Hepatocyte (in vitro differentiated cells): ENCODE measurements at regions not wholly inside any gene's neighbourhood (a gene's known extent, or its start where the extent isn't known, plus 50 kb on each side); places are given as distances from the start of the nearest gene placed in this dataset.

Experiments used
- DNase-seq: peaks from one replicate; pipeline ENCODE4 v3.0.0-alpha.2; 2016; ENCODE audit warnings: low spot score
- H2AFZ ChIP-seq: fragments of 200-600 bp; sonication (generic); 2 replicates; pipeline ENCODE4 v1.6.0; 2016; ENCODE audit warnings: antibody characterized with exemption, mild to moderate bottlenecking
- H3K27ac ChIP-seq: fragments of 200-600 bp; sonication (generic); 2 replicates; pipeline ENCODE4 v1.5.1; 2016; ENCODE audit warnings: mild to moderate bottlenecking
- H3K27me3 ChIP-seq: fragments of 200-600 bp; sonication (generic); 2 replicates; pipeline ENCODE4 v1.6.1; 2016
- H3K36me3 ChIP-seq: fragments of 200-600 bp; sonication (generic); replicated peaks from 2 replicates; pipeline ENCODE4 v1.5.1; 2016; ENCODE audit warnings: low read depth; ENCODE audit not compliant: insufficient read depth
- H3K4me1 ChIP-seq: fragments of 200-600 bp; sonication (generic); 2 replicates; pipeline ENCODE4 v1.5.1; 2016; ENCODE audit warnings: mild to moderate bottlenecking, moderate library complexity; ENCODE audit not compliant: insufficient read depth
- H3K4me2 ChIP-seq: fragments of 200-600 bp; sonication (generic); 2 replicates; pipeline ENCODE4 v1.6.0; 2016
- H3K4me3 ChIP-seq: fragments of 200-600 bp; sonication (generic); 2 replicates; pipeline ENCODE4 v1.5.1; 2016; ENCODE audit warnings: mild to moderate bottlenecking
- H3K79me2 ChIP-seq: fragments of 200-600 bp; sonication (generic); 2 replicates; pipeline ENCODE4 v1.6.0; 2017; ENCODE audit warnings: mild to moderate bottlenecking
- H3K9me2 ChIP-seq: fragments of 200-600 bp; sonication (generic); replicated peaks from 2 replicates; pipeline ENCODE4 v1.6.0; 2017; ENCODE audit warnings: mild to moderate bottlenecking; ENCODE audit not compliant: insufficient read depth
- H3K9me3 ChIP-seq: fragments of 200-600 bp; sonication (generic); 2 replicates; pipeline ENCODE4 v1.5.1; 2016; ENCODE audit warnings: low read depth, mild to moderate bottlenecking
- H4K20me1 ChIP-seq: fragments of 200-600 bp; sonication (generic); 2 replicates; pipeline ENCODE4 v1.6.0; 2016; ENCODE audit warnings: mild to moderate bottlenecking; ENCODE audit not compliant: insufficient read depth, poor library complexity, severe bottlenecking
- EZH2 ChIP-seq: fragments of 200-600 bp; sonication (generic); IDR thresholded peaks from 2 replicates; pipeline ENCODE4 v1.6.1; 2016; ENCODE audit warnings: antibody characterized with exemption, mild to moderate bottlenecking, borderline replicate concordance
- EZH2phosphoT487 ChIP-seq: fragments of 200-600 bp; sonication (generic); IDR thresholded peaks from one replicate; pipeline ENCODE4 v1.6.1; 2018; ENCODE audit warnings: antibody characterized with exemption, mild to moderate bottlenecking, low read depth, moderate library complexity; ENCODE audit not compliant: unreplicated experiment, severe bottlenecking
- WGBS: methylation state at CpG from one replicate; pipeline ENCODE4 v1.1.6; 2016; ENCODE audit warnings: low lambda C conversion rate; ENCODE audit errors: missing lambda C conversion rate; 5-methylcytosine and 5-hydroxymethylcytosine counted together
- TF ChIP-seq, protein P1 (sequence below): fragments of 200-600 bp; sonication (generic); IDR thresholded peaks from 2 replicates; pipeline ENCODE4 v1.5.1; 2016; ENCODE audit warnings: antibody characterized with exemption, mild to moderate bottlenecking; ENCODE audit not compliant: poor library complexity

DNA sequence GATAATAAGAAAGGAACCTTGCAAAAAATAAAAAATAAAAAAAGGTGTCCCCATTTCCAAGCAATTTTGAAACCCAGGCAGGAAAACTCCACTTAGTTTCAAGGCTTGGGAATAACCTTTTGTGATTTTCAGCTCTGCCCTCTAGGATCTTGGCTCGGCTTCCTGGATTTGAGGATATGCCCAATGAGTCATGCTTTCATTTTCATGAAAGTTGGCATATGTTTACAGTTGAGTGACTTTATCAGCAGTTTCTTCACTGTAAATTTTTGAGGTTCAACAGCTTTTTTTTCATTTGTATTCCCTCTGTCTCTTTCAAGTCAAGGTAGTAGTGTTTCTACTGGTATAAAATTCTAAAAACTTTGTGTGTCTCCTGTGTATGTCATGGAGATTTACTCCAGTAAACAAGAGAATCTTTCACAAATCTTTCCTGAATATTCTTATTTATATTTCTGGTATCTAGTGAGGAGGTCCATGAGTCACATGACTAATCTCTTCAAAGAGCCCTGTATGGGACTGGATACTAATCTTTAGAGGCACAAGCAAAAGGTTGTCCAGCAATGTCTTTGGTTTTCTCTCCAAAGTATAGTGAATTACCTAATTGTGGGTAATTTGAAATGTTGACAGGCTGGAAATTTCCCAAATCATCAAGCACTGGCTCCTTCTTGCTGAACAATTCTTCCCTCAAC, 335.3 kb downstream of the BRINP2 start:
- 86% methylated on average over 1 of the region's 1 CpG for WGBS
- Histone ChIP-seq H3K36me3 (no peaks in the 10 kb centered on the region), H3K27me3 (no peaks in the 10 kb centered on the region), H3K4me3 (no peak overlapping the region), H3K79me2 (no peaks in the 10 kb centered on the region), H2AFZ (no peak overlapping the region), H3K4me1 (no peaks in the 10 kb centered on the region), H3K9me3 (no peaks in the 10 kb centered on the region), H4K20me1 (no peaks in the 10 kb centered on the region), H3K27ac (no peak overlapping the region), H3K9me2 (no peaks in the 10 kb centered on the region), H3K4me2 (no peak overlapping the region)
- TF ChIP-seq, protein P1, sequence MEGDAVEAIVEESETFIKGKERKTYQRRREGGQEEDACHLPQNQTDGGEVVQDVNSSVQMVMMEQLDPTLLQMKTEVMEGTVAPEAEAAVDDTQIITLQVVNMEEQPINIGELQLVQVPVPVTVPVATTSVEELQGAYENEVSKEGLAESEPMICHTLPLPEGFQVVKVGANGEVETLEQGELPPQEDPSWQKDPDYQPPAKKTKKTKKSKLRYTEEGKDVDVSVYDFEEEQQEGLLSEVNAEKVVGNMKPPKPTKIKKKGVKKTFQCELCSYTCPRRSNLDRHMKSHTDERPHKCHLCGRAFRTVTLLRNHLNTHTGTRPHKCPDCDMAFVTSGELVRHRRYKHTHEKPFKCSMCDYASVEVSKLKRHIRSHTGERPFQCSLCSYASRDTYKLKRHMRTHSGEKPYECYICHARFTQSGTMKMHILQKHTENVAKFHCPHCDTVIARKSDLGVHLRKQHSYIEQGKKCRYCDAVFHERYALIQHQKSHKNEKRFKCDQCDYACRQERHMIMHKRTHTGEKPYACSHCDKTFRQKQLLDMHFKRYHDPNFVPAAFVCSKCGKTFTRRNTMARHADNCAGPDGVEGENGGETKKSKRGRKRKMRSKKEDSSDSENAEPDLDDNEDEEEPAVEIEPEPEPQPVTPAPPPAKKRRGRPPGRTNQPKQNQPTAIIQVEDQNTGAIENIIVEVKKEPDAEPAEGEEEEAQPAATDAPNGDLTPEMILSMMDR = no peak
- TF ChIP-seq EZH2 (no peak), EZH2phosphoT487 (no peak)
- no peak for DNase-seq

DNA sequence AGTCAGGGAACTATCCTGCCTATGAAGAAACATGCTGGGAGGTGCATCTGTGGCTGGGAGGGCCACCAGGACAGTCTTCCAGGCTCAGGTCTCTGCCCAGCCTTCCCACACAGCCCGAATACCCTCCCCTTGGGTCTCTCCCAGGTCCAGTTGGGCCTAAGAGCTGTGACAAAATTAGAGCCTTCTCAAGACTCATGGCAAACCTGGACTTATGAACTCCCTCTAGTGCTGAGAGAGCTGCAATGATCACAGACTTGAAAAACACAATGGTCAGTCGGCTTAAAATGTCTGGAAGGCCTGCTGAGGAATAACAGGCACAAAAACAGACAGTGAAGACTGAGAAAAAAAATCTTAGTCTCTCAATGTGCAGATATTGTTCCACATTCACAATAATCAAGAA, 325.1 kb downstream of the BRINP2 start:
- no peaks in the 10 kb centered on the region for H3K9me3 ChIP-seq
- no peak for DNase-seq
- whole genome bisulfite sequencing = 54% methylated on average over 2 of the region's 2 CpGs

DNA sequence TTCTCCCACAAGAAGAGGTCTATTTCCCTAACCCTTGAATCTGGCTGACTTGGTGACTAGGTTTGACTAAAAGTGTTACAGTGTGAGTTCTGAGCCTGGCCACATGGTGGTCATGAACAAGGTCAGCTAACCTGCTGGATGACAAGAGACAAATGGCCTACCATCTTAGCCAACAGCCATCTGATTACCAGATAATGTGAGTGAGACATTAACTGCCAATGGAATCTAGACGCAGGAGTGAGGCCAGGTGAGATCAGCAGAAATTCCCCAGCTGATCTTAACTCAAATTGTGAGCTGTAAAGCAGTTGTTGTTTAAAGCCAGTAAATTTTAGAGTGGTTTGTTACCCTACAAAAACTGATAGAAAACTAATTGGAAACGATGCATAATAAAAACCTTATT, 320.0 kb downstream of the BRINP2 start:
- no peak for DNase-seq
- Histone ChIP-seq H4K20me1 (no peaks in the 10 kb centered on the region), H3K79me2 (no peaks in the 10 kb centered on the region), H3K4me3 (no peak overlapping the region), H3K27me3 (no peaks in the 10 kb centered on the region), H3K27ac (no peak overlapping the region), H3K9me2 (no peaks in the 10 kb centered on the region), H2AFZ (no peak overlapping the region), H3K9me3 (no peaks in the 10 kb centered on the region), H3K4me2 (no peak overlapping the region), H3K36me3 (no peaks in the 10 kb centered on the region), H3K4me1 (no peaks in the 10 kb centered on the region)
- TF ChIP-seq, protein P1 = no peak
- TF ChIP-seq EZH2phosphoT487 (no peak), EZH2 (no peak)
- WGBS = 71% methylated on average over 2 of the region's 2 CpGs

More for the DNA sequence above, 325.1 kb downstream of the BRINP2 start:
- no peaks in the 10 kb centered on the region for H4K20me1 ChIP-seq
- H2AFZ ChIP-seq = no peak overlapping the region
- H3K27ac ChIP-seq = no peak overlapping the region
- H3K4me2 ChIP-seq = no peak overlapping the region
- no peaks in the 10 kb centered on the region for H3K9me2 ChIP-seq
- H3K36me3 ChIP-seq = no peaks in the 10 kb centered on the region
- no peaks in the 10 kb centered on the region for H3K79me2 ChIP-seq
- H3K4me3 ChIP-seq = no peak overlapping the region
- TF ChIP-seq EZH2phosphoT487 = no peak
- TF ChIP-seq EZH2 = no peak
- TF ChIP-seq, protein P1 = no peak
- no peaks in the 10 kb centered on the region for H3K27me3 ChIP-seq
- no peaks in the 10 kb centered on the region for H3K4me1 ChIP-seq
